HepG2 (cell line): ENCODE measurements at regions not wholly inside any gene's neighbourhood (a gene's known extent, or its start where the extent isn't known, plus 50 kb on each side); places are given as distances from the start of the nearest gene placed in this dataset.

Source experiments
- ATAC-seq: fragments of 200-7000 bp; cut with Tn5 transposase; 3 replicates; pipeline ENCODE4 v1.9.1; 2020; ENCODE audit warnings: mild to moderate bottlenecking, moderate library complexity
- BruUV-seq: library from RNA; stranded (reverse); fragments of 400-500 nt; replicated peaks from 2 replicates; lab custom pipeline; 2021; lab: Mats Ljungman, UMichigan
- CTCF ChIA-PET: fragments of 300-600 bp; formaldehyde crosslinking; extraction: SDS; loops from one replicate; lab custom pipeline; 2021; ENCODE audit warnings: low total read pairs, inconsistent platforms, low intra/inter-chr PET ratio; lab: Yijun Ruan, JAX
- POLR2A ChIA-PET: fragments of 350-600 bp; sonication (Branson Sonifier 250); formaldehyde crosslinking; loops from one replicate; lab custom pipeline; 2020; ENCODE audit warnings: antibody characterized with exemption, inconsistent platforms; lab: Yijun Ruan, JAX
- DNase-seq: peaks from one replicate; pipeline ENCODE4 v3.0.0-alpha.2; 2015; ENCODE audit warnings: low spot score
- FAIRE-seq: peaks from 3 replicates; lab custom pipeline; 2011; peaks lifted over from hg19 to GRCh38; lab: Jason Lieb, UNC
- H2AFZ ChIP-seq: one replicate; pipeline ENCODE4 v1.6.1; 2011; ENCODE audit warnings: low read length, inconsistent platforms
- H3K27ac ChIP-seq: fragments of 300-600 bp; 3 replicates; pipeline ENCODE4 v1.8.0; 2011; ENCODE audit warnings: mixed run types, mild to moderate bottlenecking, mixed read lengths, low read length, inconsistent platforms; ENCODE audit not compliant: insufficient read depth; ENCODE audit errors: extremely low read length
- H3K27me3 ChIP-seq, 2 experiments: fragments of 200-600 bp in 1 of 2; 2 replicates in 1 of 2; 3 replicates in 1 of 2; pipeline versions ENCODE4 v1.6.0 to v1.8.0; 2011; ENCODE audit warnings: low read length in 2 of 2, mild to moderate bottlenecking in 2 of 2, moderate library complexity in 2 of 2, inconsistent platforms in 1 of 2; ENCODE audit not compliant: insufficient read depth in 2 of 2, control insufficient read depth in 1 of 2
- H3K36me3 ChIP-seq, 2 experiments: fragments of 200-600 bp in 1 of 2; replicated peaks in 1 of 2; 2 replicates in 1 of 2; 3 replicates in 1 of 2; pipeline versions ENCODE4 v1.5.1 to v1.8.0; 2011; ENCODE audit warnings: low read length in 2 of 2, inconsistent platforms in 1 of 2; ENCODE audit not compliant: insufficient read depth in 2 of 2, control insufficient read depth in 1 of 2
- H3K4me1 ChIP-seq: 2 replicates; pipeline ENCODE4 v1.5.1; 2012; ENCODE audit warnings: low read length, inconsistent platforms; ENCODE audit not compliant: insufficient read depth
- H3K4me2 ChIP-seq: 2 replicates; pipeline ENCODE4 v1.6.0; 2011; ENCODE audit warnings: low read depth, low read length, inconsistent platforms
- H3K4me3 ChIP-seq, 3 experiments: fragments of 200-600 bp in 1 of 3; sonication (generic), shearing (Covaris generic) in 1 of 3; replicated peaks in 1 of 3; 2 replicates each; pipeline ENCODE4 v1.5.1; 2011 to 2016; ENCODE audit warnings: low read length in 3 of 3, inconsistent platforms in 2 of 3, low read depth in 2 of 3, mild to moderate bottlenecking in 2 of 3, control low read depth in 1 of 3, mixed read lengths in 1 of 3; ENCODE audit not compliant: insufficient read depth in 1 of 3
- H3K79me2 ChIP-seq: one replicate; pipeline ENCODE4 v1.6.1; 2011; ENCODE audit warnings: low read length, inconsistent platforms; ENCODE audit not compliant: insufficient read depth
- H3K9ac ChIP-seq: 2 replicates; pipeline ENCODE4 v1.6.0; 2011; ENCODE audit warnings: mild to moderate bottlenecking, low read depth, low read length, inconsistent platforms; ENCODE audit not compliant: insufficient read depth
- H3K9me3 ChIP-seq: 2 replicates; pipeline ENCODE4 v1.5.1; 2012; ENCODE audit warnings: mild to moderate bottlenecking, low read length
- H4K20me1 ChIP-seq: 2 replicates; pipeline ENCODE4 v1.6.0; 2011; ENCODE audit warnings: inconsistent platforms, mild to moderate bottlenecking, low read length, moderate library complexity; ENCODE audit not compliant: insufficient read depth
- CENPT ChIP-seq: sonication (generic); formaldehyde crosslinking; IDR thresholded peaks from 2 replicates; pipeline ENCODE4 v1.8.0; 2022; ENCODE audit warnings: low read depth, mild to moderate bottlenecking, moderate library complexity, missing genetic modification reagents
- DMAP1 ChIP-seq: IDR thresholded peaks from 2 replicates; pipeline ENCODE4 v1.6.1; 2016
- GMEB1 ChIP-seq: sonication (generic); formaldehyde crosslinking; IDR thresholded peaks from 2 replicates; pipeline ENCODE4 v1.5.1; 2020; ENCODE audit warnings: missing genetic modification reagents, mild to moderate bottlenecking, borderline replicate concordance
- GPBP1L1 ChIP-seq: sonication (generic); formaldehyde crosslinking; IDR thresholded peaks from 2 replicates; pipeline ENCODE4 v1.5.0; 2020; ENCODE audit warnings: mild to moderate bottlenecking, missing genetic modification reagents
- HES4 ChIP-seq: sonication (generic); formaldehyde crosslinking; IDR thresholded peaks from 2 replicates; pipeline ENCODE4 v1.9.0; 2021; ENCODE audit warnings: mild to moderate bottlenecking, missing genetic modification reagents, borderline replicate concordance
- KAT8 ChIP-seq: IDR thresholded peaks from 2 replicates; pipeline ENCODE4 v1.6.1; 2016; ENCODE audit warnings: missing genetic modification reagents, missing compliant biosample characterization
- SALL2 ChIP-seq: sonication (generic); formaldehyde crosslinking; IDR thresholded peaks from 2 replicates; pipeline ENCODE4 v1.8.1; 2023; ENCODE audit warnings: mild to moderate bottlenecking, missing genetic modification reagents, inconsistent platforms
- ZBTB39 ChIP-seq: sonication (generic); formaldehyde crosslinking; IDR thresholded peaks from 2 replicates; pipeline ENCODE4 v1.5.0; 2020; ENCODE audit warnings: missing genetic modification reagents
- ZBTB44 ChIP-seq: sonication (generic); formaldehyde crosslinking; IDR thresholded peaks from 2 replicates; pipeline ENCODE4 v1.4.0; 2020; ENCODE audit warnings: missing genetic modification reagents
- ZNF225 ChIP-seq: sonication (generic); formaldehyde crosslinking; IDR thresholded peaks from 2 replicates; pipeline ENCODE4 v1.4.0; 2020; ENCODE audit warnings: mild to moderate bottlenecking, missing genetic modification reagents
- ZNF362 ChIP-seq: sonication (generic); formaldehyde crosslinking; IDR thresholded peaks from 2 replicates; pipeline ENCODE4 v1.4.0; 2020; ENCODE audit warnings: missing genetic modification reagents, mild to moderate bottlenecking, borderline replicate concordance
- ZNF441 ChIP-seq: sonication (generic); formaldehyde crosslinking; IDR thresholded peaks from 2 replicates; pipeline ENCODE4 v1.7.0; 2021; ENCODE audit warnings: missing genetic modification reagents, borderline replicate concordance
- ZNF512 ChIP-seq: sonication (generic); formaldehyde crosslinking; IDR thresholded peaks from 2 replicates; pipeline ENCODE4 v1.4.0; 2020; ENCODE audit warnings: mild to moderate bottlenecking, missing genetic modification reagents
- WGBS: methylation state at CpG from one replicate; pipeline ENCODE4 v1.1.6; 2017; ENCODE audit warnings: low lambda C conversion rate; 5-methylcytosine and 5-hydroxymethylcytosine counted together
- in situ Hi-C: cut with HindIII; loops from 2 replicates; pipeline ENCODE4 v1.10.0; 2017; ENCODE audit warnings: low pct_unique_long_range_greater_than_20kb; ENCODE audit not compliant: extremely low pct_ligation_motif_present
- intact Hi-C: fragments of 100-400 bp; cut with micrococcal nuclease; formaldehyde crosslinking; loops from one replicate; pipeline ENCODE4 v1.10.0; 2022; ENCODE audit not compliant: unreplicated experiment

GRCh38 chr9:74147906-74148305 lies 349.2 kb upstream of the RORB start:
- H4K20me1 ChIP-seq: no peaks in the 10 kb centered on the region
- H3K4me2 ChIP-seq: no peak overlapping the region
- no peaks in the 10 kb centered on the region for H3K36me3 ChIP-seq
- intact Hi-C loops (no loop called here), in situ Hi-C loops (no loop called here)
- DNase-seq: no peak
- H3K27me3 ChIP-seq: peaks cover 0 to 2% of the 10 kb centered on the region in 2 experiments; a peak in 1 of 5 replicates
- CTCF ChIA-PET: no interaction called here
- H2AFZ ChIP-seq: no peak overlapping the region
- POLR2A ChIA-PET: no interaction called here
- no peaks in the 10 kb centered on the region for H3K79me2 ChIP-seq
- no peak for ATAC-seq
- TF ChIP-seq ZNF362 (no peak), HES4 (CRISPR knock-in tag) (no peak), ZBTB39 (CRISPR knock-in tag) (no peak), DMAP1 (CRISPR knock-in tag) (no peak), ZNF512 (CRISPR knock-in tag) (no peak), KAT8 (CRISPR knock-in tag) (no peak), CENPT (CRISPR knock-in tag) (no peak), ZBTB44 (no peak), GMEB1 (no peak), ZNF441 (CRISPR knock-in tag) (no peak), GPBP1L1 (CRISPR knock-in tag) (no peak), SALL2 (CRISPR knock-in tag) (no peak), ZNF225 (CRISPR knock-in tag) (no peak)
- H3K4me3 ChIP-seq: no peak overlapping the region
- FAIRE-seq: no peak
- H3K9ac ChIP-seq: no peak overlapping the region
- 0% methylated on average over 1 of the region's 1 CpG for WGBS
- no peaks in the 10 kb centered on the region for H3K9me3 ChIP-seq
- BruUV-seq: no TSS peak
- no peak overlapping the region for H3K27ac ChIP-seq
- no peaks in the 10 kb centered on the region for H3K4me1 ChIP-seq
